SHP77 (cell line): ENCODE measurements at regions not wholly inside any gene's neighbourhood (a gene's known extent, or its start where the extent isn't known, plus 50 kb on each side); places are given as distances from the start of the nearest gene placed in this dataset.
A peak's percentile ranks its signal among the peaks of the same experiment; 100 is the strongest.
"Not testable (repeated sequence)": the region's sequence is repeated elsewhere in the genome, so short reads cannot be mapped to it uniquely, and the experiment has no call there.

Experiments
- DNase-seq, 2 experiments: peaks; one replicate each; lab custom pipeline; 2025; lab: John Stamatoyannopoulos, UW

- DNase-seq, result no peak
Measured at GRCh38 chr3:89932882-89933281, 825.5 kb downstream of the EPHA3 start.

DNA sequence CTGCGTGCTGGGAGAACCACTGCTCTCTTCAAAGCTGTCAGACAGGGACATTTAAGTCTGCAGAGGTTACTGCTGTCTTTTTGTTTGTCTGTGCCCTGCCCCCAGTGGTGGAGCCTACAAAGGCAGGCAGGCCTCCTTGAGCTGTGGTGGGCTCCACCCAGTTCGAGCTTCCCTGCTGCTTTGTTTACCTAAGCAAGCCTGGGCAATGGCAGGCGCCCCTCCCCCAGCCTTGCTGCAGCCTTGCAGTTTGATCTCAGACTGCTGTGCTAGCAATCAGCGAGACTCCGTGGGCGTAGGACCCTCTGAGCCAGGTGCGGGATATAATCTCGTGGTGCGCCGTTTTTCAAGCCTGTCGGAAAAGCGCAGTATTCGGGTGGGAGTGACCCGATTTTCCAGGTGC, 837.0 kb downstream of the EPHA3 start:
- DNase-seq, result not testable (repeated sequence)

DNA sequence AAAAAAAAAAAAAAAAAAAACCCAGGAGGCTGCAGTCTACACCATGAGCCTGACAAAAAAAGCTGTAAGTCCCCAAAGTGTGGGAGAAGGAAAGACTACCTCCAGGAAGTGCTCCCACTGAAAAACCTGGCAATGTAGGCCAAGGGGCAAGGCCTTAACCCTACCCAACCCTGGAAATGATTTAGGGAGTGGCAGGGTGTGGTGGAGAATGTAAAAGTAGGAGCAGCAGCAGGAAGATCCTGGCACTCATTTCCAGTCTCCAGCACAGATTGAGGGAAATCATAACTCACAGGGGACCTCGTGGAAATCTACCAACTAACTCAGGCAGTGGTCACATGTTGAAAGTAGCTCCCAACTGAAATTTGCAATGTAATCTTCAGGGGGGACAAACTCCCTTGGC, 839.5 kb downstream of the EPHA3 start:
- no peak for DNase-seq

DNA sequence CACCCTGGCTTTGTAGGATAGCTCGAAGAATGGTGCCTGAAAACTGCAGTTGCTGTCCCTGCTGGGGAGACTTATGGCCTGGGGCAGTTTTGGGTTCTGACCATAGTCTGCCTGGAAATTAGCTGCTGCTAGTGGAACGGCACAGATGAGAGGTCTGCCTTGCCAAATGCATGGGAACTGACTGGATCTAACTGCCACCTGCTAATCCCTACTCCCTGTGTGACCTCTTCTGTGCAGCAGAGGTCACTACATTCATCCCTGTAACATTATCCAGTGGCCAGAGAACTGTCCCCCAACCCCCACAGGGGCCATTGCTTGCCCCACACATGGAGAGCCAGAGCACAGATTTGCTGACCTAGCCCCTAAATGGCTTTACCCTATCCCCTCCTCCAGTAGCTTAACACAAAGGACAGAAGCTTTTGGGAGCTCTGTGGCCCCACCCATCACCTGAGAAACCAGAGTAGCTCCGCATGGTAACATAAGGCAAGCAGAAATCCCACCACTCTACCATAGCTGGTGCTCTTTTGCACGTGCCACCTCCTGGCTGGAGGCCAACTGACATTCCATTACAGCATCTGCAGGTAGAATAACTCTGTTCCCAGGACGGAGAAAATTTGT, 840.0 kb downstream of the EPHA3 start:
- no peak for DNase-seq

DNA sequence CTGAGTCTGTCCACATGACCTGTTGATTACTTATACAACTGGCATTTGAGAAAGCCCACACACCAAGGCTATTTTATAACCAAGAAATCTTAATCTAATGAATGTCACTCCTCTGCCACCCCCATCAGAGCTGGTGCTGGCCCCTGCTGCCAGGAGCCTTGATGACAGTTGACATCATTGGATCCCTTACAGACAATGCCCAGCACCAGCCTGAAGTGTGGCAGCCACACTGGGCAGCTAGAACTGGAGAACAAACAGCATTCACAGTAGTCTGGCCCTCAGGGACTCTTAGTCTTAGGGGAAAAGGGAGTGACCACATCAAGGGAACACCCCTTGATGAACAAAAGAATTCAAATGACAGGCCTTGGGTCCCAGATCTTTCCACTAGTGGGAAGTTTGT, 840.6 kb downstream of the EPHA3 start:
- DNase-seq, result no peak

GRCh38 chr3:89950772-89951171, 843.4 kb downstream of the EPHA3 start:
- no peak for DNase-seq

GRCh38 chr3:89954137-89954536, 846.7 kb downstream of the EPHA3 start:
- no peak for DNase-seq

- peak; percentile 37 for DNase-seq
Measured at GRCh38 chr3:89955156-89955555, 847.7 kb downstream of the EPHA3 start.

- no peak for DNase-seq
Measured at GRCh38 chr3:89957451-89957850, 850.0 kb downstream of the EPHA3 start.

DNA sequence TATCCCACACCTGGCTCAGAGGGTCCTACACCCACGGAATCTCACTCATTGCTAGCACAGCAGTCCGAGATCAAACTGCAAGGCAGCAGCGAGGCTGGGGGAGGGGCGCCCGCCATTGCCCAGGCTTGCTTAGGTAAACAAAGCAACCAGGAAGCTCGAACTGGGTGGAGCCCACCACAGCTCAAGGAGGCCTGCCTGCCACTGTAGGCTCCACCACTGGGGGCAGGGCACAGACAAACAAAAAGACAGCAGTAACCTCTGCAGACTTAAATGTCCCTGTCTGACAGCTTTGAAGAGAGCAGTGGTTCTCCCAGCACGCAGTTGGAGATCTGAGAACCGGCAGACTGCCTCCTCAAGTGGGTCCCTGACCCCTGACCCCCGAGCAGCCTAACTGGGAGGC, 850.7 kb downstream of the EPHA3 start:
- DNase-seq, result not testable (repeated sequence)

- DNase-seq, result no peak
Measured at GRCh38 chr3:89964347-89964746, 856.9 kb downstream of the EPHA3 start.

- DNase-seq, result no peak
Measured at GRCh38 chr3:89966877-89967665, 859.6 kb downstream of the EPHA3 start.

DNA sequence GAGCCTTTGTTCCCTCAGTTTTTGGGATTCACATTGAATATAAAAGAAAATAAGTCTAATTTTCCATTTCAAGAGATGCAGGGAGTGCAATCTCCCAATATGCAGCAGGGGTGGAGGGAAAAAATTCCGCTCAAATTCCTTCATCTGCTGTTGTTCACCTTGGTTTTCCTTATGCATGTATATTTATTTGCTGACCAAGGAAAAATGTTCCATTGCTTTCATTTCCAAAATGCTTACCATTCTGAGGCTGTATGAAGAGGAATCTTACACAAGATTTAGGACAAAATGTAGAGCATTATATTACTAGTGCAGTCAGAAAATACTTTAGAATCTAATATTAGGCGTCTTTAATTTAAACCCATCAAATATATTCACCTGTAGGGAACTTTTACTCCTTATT, 863.9 kb downstream of the EPHA3 start:
- no peak for DNase-seq

- no peak for DNase-seq
Measured at GRCh38 chr3:89973156-89973555, 865.7 kb downstream of the EPHA3 start.

DNA sequence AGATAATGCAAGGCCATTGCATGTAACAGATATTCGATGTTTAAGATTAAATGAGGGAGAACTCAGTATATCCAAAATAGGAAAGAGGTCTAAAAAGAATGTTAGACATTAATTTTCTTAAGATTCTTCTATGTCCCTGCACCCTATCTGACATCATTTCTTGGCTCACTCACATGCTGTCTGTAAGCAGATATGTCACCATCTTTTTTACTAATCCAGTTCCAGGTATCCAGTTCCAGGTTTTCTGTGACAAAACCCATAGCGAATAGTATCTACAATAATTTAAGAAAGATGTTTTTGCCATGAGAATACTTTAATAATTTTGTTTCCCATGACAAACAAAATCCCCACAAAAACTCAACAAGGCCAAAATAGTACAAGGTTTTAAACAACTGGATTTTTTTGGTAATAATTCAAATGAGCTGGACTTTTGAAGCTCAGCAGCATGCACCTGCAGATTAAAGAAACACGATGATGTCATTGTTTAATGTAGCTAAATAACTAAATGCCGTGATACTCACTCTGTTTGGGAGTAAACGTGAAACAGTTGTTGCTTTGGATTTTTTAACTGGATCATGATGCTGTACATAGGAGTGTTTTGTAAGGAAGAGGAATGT, 867.6 kb downstream of the EPHA3 start:
- DNase-seq, result no peak

DNA sequence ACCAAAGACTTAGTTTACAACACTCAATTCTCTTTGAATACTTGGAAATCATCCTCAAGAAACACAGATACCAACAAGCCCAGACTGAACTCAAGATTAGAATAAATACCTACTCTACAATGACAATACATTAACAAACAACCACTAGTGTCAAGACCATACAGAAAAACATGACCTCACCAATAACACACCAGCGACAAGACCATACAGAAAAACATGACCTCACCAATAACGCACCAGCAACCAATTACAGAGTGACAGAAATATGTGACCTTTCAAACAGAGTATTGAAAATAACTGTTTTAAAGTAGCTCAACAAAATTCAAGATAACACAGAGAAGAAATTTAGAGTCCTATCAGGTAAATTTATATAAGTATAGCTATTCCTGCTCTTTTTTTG, 876.0 kb downstream of the EPHA3 start:
- no peak for DNase-seq

DNA sequence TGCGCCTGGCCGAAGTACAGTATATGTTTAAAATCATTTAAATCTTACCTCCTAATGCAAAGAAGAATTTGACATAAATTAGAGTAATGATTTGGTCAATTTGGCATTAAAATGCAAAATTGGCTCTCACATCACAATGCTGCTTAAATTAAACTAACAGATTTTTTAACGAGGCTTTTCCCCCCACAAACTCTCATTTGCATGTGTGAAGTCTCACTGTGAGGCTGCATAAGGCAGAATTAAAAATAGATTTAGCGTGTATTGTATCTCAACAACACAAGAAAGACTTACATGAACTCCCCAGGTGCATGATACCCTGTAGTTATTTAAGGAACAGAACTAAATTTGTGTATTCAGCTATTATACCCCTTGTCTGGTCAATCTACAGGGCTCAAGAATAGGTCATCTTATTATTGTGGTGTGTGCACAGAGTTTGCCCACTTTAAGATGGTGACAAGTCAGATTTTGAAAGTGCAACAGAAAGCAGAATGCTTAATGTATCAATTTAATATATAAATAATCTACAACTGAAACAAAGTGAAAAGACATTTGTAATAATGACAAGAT, 897.9 kb downstream of the EPHA3 start:
- no peak for DNase-seq

DNA sequence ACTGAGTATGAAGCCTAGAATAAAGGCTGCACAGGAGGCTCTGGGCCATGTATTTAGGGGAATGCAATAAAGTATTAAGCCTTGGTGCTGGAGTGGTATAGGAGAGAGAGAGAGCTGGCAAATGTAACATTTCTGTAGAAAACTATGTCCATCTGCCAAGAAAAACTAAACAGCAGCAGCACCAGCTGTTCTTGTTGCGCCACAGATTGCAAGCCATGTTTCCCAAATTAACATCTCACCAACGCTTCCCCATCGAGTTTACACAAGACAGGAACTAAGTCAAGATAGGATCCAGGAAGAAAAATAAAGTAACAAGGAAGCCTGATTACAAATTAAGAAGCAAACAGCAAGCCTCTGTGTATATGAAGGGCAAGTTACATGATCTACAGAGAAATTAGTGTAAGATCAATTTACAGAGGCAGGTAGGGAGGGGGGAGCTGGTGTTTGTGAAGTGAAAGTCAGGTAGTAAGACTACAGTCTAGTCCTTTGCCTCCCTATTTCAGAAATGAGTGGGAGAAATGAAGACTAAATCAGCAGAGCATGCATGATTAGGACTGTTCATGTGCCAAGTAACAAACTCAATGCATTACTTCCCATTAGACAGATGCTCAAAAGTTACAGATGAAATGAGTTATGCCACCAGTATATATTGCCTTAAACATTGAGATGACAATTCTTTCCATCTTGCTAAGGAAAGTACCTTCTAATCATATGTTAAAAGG, 900.5 kb downstream of the EPHA3 start:
- DNase-seq, result peak in 1 of 2 experiments; percentile 12

DNA sequence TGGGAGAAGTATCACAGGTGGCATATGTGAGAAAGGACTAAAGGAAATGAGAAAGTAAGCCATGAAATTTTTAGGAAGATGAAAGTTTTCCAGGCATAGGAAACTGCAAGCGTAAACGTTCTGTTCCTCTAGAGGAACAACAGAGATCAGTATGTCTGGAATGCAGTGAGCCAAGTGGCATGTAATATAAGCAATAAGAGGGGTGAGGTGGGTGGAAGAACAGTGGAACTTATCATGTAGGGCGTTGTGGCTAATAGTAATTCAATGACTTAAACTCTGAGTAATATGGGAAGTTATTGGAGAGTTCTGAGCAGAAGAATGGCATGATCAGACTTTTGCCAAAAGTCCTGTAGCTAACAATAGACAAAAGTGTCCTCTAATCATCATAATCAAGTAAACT, 902.9 kb downstream of the EPHA3 start:
- no peak for DNase-seq

DNA sequence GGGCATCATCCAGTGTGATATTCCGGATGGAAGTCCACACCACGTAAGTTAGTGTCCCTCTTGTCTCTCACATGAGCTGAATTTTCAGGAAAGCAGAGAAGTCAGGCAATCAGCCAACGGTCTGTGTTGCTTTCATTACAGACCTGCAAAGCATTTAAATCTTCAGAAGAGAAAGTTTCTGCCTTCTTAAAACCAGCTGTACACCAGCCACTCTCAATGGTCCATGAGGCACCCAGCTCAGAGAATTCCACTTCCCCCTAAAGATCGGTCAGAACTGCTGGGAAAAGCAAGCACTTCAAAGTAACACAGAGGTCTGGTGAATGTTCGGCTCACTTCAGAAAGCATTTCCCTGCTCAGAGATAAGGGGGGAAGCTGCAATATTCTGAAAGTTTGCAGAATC, 903.7 kb downstream of the EPHA3 start:
- no peak for DNase-seq

- DNase-seq, result no peak
Measured at GRCh38 chr3:90011596-90011995, 904.2 kb downstream of the EPHA3 start.

DNA sequence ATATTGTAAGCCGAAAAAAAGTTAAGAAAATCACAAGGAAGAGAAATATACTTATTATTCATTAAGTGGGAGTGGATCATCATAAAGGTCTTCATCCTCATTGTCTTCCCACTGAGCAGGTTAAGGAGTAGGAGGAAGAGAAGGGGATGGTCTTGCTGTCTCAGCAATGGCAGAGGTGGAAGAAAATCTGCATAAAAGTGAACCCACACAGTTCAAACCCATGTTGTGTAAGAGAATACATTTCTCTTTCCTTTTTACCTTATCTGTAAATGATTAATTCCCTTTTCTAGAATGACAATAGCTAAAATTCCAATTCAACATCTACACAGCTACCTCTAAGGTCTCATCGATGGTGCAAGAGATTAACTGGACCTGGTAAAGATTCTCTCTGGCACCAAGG, 904.6 kb downstream of the EPHA3 start:
- no peak for DNase-seq
